Esophagus muscularis mucosa (tissue), 4 donors: ENCODE measurements at regions not wholly inside any gene's neighbourhood (a gene's known extent, or its start where the extent isn't known, plus 50 kb on each side); places are given as distances from the start of the nearest gene placed in this dataset.

Experiments
- DNase-seq: peaks from one replicate; pipeline ENCODE4 v3.0.0-alpha.2; 2017; ENCODE audit errors: extremely low spot score
- H3K27ac ChIP-seq, 4 donors: fragments of 200-600 bp; sonication (generic); replicated peaks in 1 of 4; 1 replicate in 3 of 4; 2 replicates in 1 of 4; pipeline ENCODE4 v1.5.1; 2016 to 2019; ENCODE audit warnings: mild to moderate bottlenecking in 1 of 4
- H3K27me3 ChIP-seq, 4 donors: fragments of 200-600 bp; sonication (generic); one replicate each; pipeline versions ENCODE4 v1.5.1 to v1.6.0; 2016 to 2019
- H3K36me3 ChIP-seq, 4 donors: fragments of 200-600 bp; sonication (generic); one replicate each; pipeline ENCODE4 v1.5.1; 2016 to 2019
- H3K4me1 ChIP-seq, 4 donors: fragments of 200-600 bp; sonication (generic); one replicate each; pipeline ENCODE4 v1.5.1; 2016 to 2019
- H3K4me3 ChIP-seq, 4 donors: fragments of 200-600 bp; sonication (generic); 1 replicate in 2 of 4; 2 replicates in 2 of 4; pipeline ENCODE4 v1.5.1; 2016 to 2019; ENCODE audit warnings: mild to moderate bottlenecking in 4 of 4, moderate library complexity in 1 of 4
- H3K9me3 ChIP-seq, 4 donors: fragments of 200-600 bp; sonication (generic); 1 replicate in 3 of 4; 2 replicates in 1 of 4; pipeline ENCODE4 v1.5.1; 2016 to 2019
- CTCF ChIP-seq, 3 experiments: fragments of 200-600 bp in 2 of 3; fragments of 450-650 bp in 1 of 3; sonication (generic) in 2 of 3; IDR thresholded peaks; one replicate each; pipeline ENCODE4 v1.5.1; 2017 to 2019; ENCODE audit warnings: antibody characterized with exemption in 3 of 3, mild to moderate bottlenecking in 2 of 3, moderate library complexity in 1 of 3
- EP300 ChIP-seq: sonication (generic); formaldehyde crosslinking; IDR thresholded peaks from one replicate; pipeline ENCODE4 v1.6.1; 2017; ENCODE audit warnings: antibody characterized with exemption
- POLR2A ChIP-seq: fragments of 450-650 bp; IDR thresholded peaks from one replicate; pipeline ENCODE4 v1.6.1; 2017; ENCODE audit warnings: antibody characterized with exemption, moderate library complexity, mild to moderate bottlenecking, low read depth
- POLR2AphosphoS5 ChIP-seq, 2 donors: sonication (generic); formaldehyde crosslinking; IDR thresholded peaks; one replicate each; pipeline ENCODE4 v1.6.1; 2017; ENCODE audit warnings: antibody characterized with exemption in 2 of 2
- whole genome bisulfite sequencing: methylation state at CpG from one replicate; pipeline ENCODE4 v1.1.5; 2018; 5-methylcytosine and 5-hydroxymethylcytosine counted together
- intact Hi-C: fragments of 100-400 bp; cut with DNase I; formaldehyde crosslinking; loops from one replicate; pipeline ENCODE4 v1.15.1; 2023

- Histone ChIP-seq H3K27me3 (no peaks in the 10 kb centered on the region), H3K27ac (no peak overlapping the region), H3K36me3 (no peaks in the 10 kb centered on the region), H3K4me3 (no peak overlapping the region), H3K4me1 (no peaks in the 10 kb centered on the region), H3K9me3 (no peaks in the 10 kb centered on the region)
- 79% methylated on average over 4 of the region's 4 CpGs for WGBS
- no peak for DNase-seq
- intact Hi-C loops = no loop called here
- TF ChIP-seq POLR2A (no peak), EP300 (no peak), POLR2AphosphoS5 (IDR thresholded peaks at IDR 0.05) (no peak), CTCF (IDR thresholded peaks at IDR 0.05) (no peak)
Measured at GRCh38 chr10:128345353-128345752, 219.1 kb upstream of the MKI67 start.

- no peak overlapping the region for H3K27ac ChIP-seq
- peak; percentile 87 for DNase-seq
- 86% methylated on average over 3 of the region's 3 CpGs for WGBS
- intact Hi-C loops = no loop called here
- no peaks in the 10 kb centered on the region for H3K27me3 ChIP-seq
- H3K4me1 ChIP-seq = no peaks in the 10 kb centered on the region
- H3K9me3 ChIP-seq = peaks cover 0 to under 1% (median 0%) of the 10 kb centered on the region in 4 donors
- H3K4me3 ChIP-seq = no peak overlapping the region
- TF ChIP-seq POLR2AphosphoS5 (IDR thresholded peaks at IDR 0.05) (no peak), EP300 (no peak), CTCF (IDR thresholded peaks at IDR 0.05) (no peak), POLR2A (no peak)
- H3K36me3 ChIP-seq = no peaks in the 10 kb centered on the region
Measured at GRCh38 chr10:128360783-128361182, 234.6 kb upstream of the MKI67 start.

GRCh38 chr10:128361487-128361886, 235.3 kb upstream of the MKI67 start:
- WGBS = 84% methylated on average over 7 of the region's 7 CpGs
- TF ChIP-seq POLR2A (no peak), POLR2AphosphoS5 (IDR thresholded peaks at IDR 0.05) (no peak), EP300 (no peak), CTCF (IDR thresholded peaks at IDR 0.05) (no peak)
- intact Hi-C loops = no loop called here

GRCh38 chr10:128362514-128362913, 236.3 kb upstream of the MKI67 start:
- H3K36me3 ChIP-seq = no peaks in the 10 kb centered on the region
- H3K27ac ChIP-seq = no peak overlapping the region
- DNase-seq = peak; percentile 82
- no peaks in the 10 kb centered on the region for H3K4me1 ChIP-seq
- intact Hi-C loops = no loop called here
- H3K4me3 ChIP-seq = no peak overlapping the region
- no peaks in the 10 kb centered on the region for H3K9me3 ChIP-seq
- peaks cover 0 to 12% (median 0%) of the 10 kb centered on the region in 4 donors for H3K27me3 ChIP-seq
- WGBS = 72% methylated on average over 4 of the region's 4 CpGs
- TF ChIP-seq CTCF (IDR thresholded peaks at IDR 0.05) (no peak), EP300 (no peak), POLR2AphosphoS5 (IDR thresholded peaks at IDR 0.05) (no peak), POLR2A (no peak)

More at GRCh38 chr10:128361487-128361886, 235.3 kb upstream of the MKI67 start:
- Histone ChIP-seq H3K4me3 (no peak overlapping the region), H3K36me3 (no peaks in the 10 kb centered on the region), H3K27ac (no peak overlapping the region), H3K9me3 (no peaks in the 10 kb centered on the region), H3K27me3 (peaks cover 0 to 2% (median 0%) of the 10 kb centered on the region in 4 donors), H3K4me1 (no peaks in the 10 kb centered on the region)
- DNase-seq = peak; percentile 83

- DNase-seq = no peak
- Histone ChIP-seq H3K9me3 (no peaks in the 10 kb centered on the region), H3K4me3 (no peak overlapping the region), H3K27me3 (peaks cover 0 to 20% (median 0%) of the 10 kb centered on the region in 4 donors), H3K4me1 (no peaks in the 10 kb centered on the region), H3K27ac (no peak overlapping the region), H3K36me3 (no peaks in the 10 kb centered on the region)
- intact Hi-C loops = no loop called here
- WGBS = 53% methylated on average over 3 of the region's 3 CpGs
- TF ChIP-seq POLR2A (no peak), EP300 (no peak), POLR2AphosphoS5 (IDR thresholded peaks at IDR 0.05) (no peak), CTCF (IDR thresholded peaks at IDR 0.05) (no peak)
Measured at GRCh38 chr10:128364631-128365030, 238.4 kb upstream of the MKI67 start.
